ENCODE measurements at regions not wholly inside any gene's neighbourhood (a gene's known extent, or its start where the extent isn't known, plus 50 kb on each side); places are given as distances from the start of the nearest gene placed in this dataset.
"Not testable (repeated sequence)": the region's sequence is repeated elsewhere in the genome, so short reads cannot be mapped to it uniquely, and the experiment has no call there.

DNA sequence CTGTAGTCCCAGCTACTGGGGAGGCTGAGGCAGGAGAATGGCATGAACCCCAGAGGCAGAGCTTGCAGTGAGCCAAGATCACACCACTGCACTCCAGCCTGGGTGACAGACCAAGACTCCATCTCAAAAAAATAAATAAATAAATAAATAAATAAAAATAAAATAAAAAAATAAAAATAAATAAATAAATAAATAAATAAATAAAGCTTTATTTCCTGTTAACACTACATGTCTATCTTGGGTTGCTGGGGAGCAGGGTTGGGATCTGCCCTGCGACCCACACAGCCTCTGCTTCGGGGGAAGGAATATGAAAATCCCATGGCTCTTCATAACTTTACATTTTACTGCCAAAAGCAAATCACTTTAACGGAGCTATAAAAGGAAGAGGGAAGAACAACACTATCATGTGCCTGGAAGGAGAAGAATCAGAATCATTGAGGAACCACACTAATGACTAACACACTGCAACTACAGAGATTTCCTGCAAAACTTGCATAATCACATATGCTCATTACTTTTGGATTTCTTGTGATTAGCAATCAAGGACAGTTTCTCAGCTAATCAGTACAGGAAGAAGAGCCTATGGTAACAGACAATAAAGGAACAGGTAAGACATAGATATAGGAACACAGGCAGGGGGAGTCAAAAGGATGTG is 72.8 kb upstream of the CD55 start:
- DNase-seq: no peak
- no peaks in the 10 kb centered on the region for H3K36me3 Mint-ChIP-seq (ENCODE audit: low read depth)
- peak overlapping the region; percentile 16 for H3K27ac Mint-ChIP-seq
- H3K9me3 Mint-ChIP-seq: peaks cover 10% of the 10 kb centered on the region
- no peaks in the 10 kb centered on the region for H3K4me1 Mint-ChIP-seq
- H3K27me3 Mint-ChIP-seq (ENCODE audit: low read depth, poor library complexity): peaks cover 2% of the 10 kb centered on the region
- TF ChIP-seq, protein P1, sequence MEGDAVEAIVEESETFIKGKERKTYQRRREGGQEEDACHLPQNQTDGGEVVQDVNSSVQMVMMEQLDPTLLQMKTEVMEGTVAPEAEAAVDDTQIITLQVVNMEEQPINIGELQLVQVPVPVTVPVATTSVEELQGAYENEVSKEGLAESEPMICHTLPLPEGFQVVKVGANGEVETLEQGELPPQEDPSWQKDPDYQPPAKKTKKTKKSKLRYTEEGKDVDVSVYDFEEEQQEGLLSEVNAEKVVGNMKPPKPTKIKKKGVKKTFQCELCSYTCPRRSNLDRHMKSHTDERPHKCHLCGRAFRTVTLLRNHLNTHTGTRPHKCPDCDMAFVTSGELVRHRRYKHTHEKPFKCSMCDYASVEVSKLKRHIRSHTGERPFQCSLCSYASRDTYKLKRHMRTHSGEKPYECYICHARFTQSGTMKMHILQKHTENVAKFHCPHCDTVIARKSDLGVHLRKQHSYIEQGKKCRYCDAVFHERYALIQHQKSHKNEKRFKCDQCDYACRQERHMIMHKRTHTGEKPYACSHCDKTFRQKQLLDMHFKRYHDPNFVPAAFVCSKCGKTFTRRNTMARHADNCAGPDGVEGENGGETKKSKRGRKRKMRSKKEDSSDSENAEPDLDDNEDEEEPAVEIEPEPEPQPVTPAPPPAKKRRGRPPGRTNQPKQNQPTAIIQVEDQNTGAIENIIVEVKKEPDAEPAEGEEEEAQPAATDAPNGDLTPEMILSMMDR (IDR thresholded peaks at IDR 0.05): no peak
- no peak overlapping the region for H3K4me3 Mint-ChIP-seq

DNA sequence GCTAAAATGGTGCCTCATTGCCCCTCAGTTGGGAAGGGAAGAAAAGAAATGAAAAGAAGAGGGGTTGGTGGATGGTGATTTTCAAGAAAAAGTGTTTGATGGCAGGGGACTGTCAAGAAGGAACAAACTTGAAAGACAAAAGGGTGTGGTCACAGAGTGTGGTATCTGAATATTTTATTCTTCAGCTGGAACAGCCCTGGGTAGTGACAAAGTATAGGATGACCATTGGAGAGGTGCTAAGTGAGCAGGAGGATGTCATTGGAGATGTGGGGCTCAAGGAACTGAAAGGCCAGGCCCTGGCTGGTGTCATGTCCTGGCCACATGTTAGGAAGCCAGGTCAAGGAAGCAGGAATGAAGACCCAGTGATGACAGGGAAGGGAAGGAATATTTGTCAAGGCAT is 71.0 kb upstream of the CD55 start:
- Mint-ChIP-seq H3K27ac (no peak overlapping the region), H3K36me3 (ENCODE audit: low read depth) (no peaks in the 10 kb centered on the region), H3K9me3 (peaks cover 26% of the 10 kb centered on the region), H3K4me1 (no peaks in the 10 kb centered on the region), H3K27me3 (ENCODE audit: low read depth, poor library complexity) (peaks cover 4% of the 10 kb centered on the region), H3K4me3 (no peak overlapping the region)
- DNase-seq: no peak
- TF ChIP-seq, protein P1 (IDR thresholded peaks at IDR 0.05): no peak

DNA sequence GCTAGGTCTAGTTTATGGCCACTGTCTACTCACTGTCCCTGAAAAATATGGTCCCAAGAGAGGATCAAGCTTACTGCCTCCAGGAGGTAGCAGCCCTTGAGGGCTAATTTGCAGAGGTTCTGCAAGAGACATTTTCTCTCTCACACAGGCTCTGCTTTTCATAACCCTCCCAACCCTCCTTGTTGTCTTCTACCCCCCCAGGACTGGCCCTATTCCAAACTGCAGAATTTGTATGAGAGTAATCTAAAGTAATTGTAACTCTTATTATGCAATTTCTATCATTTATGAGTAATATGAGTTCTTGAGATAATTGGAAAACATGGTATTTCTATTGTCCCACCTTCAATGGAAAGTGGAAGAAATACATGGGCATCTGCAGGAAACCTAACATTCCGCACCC is 70.4 kb upstream of the CD55 start:
- no peak for DNase-seq
- Mint-ChIP-seq H3K27me3 (ENCODE audit: low read depth, poor library complexity) (peaks cover 6% of the 10 kb centered on the region), H3K4me1 (no peaks in the 10 kb centered on the region), H3K4me3 (no peak overlapping the region), H3K9me3 (peaks cover 31% of the 10 kb centered on the region), H3K36me3 (ENCODE audit: low read depth) (no peaks in the 10 kb centered on the region), H3K27ac (no peak overlapping the region)
- TF ChIP-seq, protein P1 (IDR thresholded peaks at IDR 0.05): no peak

DNA sequence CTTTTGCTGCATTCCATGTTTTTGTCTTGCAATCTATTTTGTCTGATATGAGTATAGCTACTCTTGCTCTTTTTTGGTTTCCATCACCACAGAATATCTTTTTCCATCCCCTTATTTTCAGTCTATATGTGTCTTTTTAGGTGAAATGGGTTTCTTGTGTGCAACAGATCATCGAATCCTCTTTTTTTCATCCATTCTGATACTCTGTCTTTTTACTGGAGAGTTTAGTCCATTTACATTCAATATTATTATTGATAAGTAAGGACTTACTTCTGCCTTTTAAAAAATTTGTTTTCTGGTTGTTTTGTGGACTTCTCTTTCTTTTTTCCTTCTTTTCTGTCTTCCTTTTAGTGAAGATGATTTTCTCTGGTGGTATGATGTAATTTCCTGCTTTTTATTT is 64.6 kb upstream of the CD55 start:
- no peak overlapping the region for H3K27ac Mint-ChIP-seq
- H3K36me3 Mint-ChIP-seq (ENCODE audit: low read depth): no peaks in the 10 kb centered on the region
- H3K27me3 Mint-ChIP-seq (ENCODE audit: low read depth, poor library complexity): peaks cover 6% of the 10 kb centered on the region
- TF ChIP-seq, protein P1 (IDR thresholded peaks at IDR 0.05): no peak
- H3K9me3 Mint-ChIP-seq: peaks cover 48% of the 10 kb centered on the region
- no peak overlapping the region for H3K4me3 Mint-ChIP-seq
- no peaks in the 10 kb centered on the region for H3K4me1 Mint-ChIP-seq
- DNase-seq: no peak

DNA sequence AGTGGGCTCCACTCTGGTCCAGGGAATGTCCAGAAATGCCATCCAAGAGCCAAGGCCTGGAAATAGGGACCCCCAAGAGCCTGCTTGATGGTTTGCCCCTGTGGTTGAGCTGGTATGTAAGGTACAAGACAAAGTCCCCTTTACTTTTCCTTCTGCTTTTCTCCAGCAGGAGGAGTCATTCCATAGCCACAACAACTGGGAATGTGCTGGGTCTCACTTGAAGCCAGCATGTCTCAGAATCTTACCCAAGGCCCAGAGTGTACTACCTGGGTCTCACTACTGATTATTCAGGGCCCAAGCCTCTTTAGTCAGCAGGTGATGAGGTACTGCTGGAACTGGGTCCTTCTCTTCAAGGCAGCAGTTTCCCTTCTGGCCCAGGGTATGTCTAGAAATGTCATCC is 62.1 kb upstream of the CD55 start:
- Mint-ChIP-seq H3K4me3 (no peak overlapping the region), H3K9me3 (peaks cover 30% of the 10 kb centered on the region), H3K4me1 (no peaks in the 10 kb centered on the region), H3K27ac (no peak overlapping the region), H3K36me3 (ENCODE audit: low read depth) (no peaks in the 10 kb centered on the region), H3K27me3 (ENCODE audit: low read depth, poor library complexity) (peaks cover 6% of the 10 kb centered on the region)
- TF ChIP-seq, protein P1 (IDR thresholded peaks at IDR 0.05): no peak
- no peak for DNase-seq

DNA sequence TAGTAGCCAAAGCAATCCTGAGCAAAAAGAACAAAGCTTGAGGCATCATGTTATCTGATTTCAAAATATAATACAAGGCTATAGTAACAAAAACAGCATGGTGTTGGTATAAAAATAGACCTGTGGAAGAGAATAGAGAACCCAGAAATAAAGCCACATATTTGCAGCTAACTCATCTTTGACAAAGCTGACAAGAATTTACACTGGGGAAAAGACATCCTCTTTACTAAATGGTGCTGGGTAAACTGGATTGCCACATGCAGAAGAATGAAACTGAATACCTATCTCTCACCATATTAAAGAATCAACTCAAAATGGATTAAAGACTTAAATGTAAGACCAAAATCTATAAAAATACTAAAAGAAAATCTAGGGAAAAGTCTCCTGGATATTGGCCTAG is 59.5 kb upstream of the CD55 start:
- Mint-ChIP-seq H3K4me3 (no peak overlapping the region), H3K27me3 (ENCODE audit: low read depth, poor library complexity) (peaks cover 5% of the 10 kb centered on the region)

DNA sequence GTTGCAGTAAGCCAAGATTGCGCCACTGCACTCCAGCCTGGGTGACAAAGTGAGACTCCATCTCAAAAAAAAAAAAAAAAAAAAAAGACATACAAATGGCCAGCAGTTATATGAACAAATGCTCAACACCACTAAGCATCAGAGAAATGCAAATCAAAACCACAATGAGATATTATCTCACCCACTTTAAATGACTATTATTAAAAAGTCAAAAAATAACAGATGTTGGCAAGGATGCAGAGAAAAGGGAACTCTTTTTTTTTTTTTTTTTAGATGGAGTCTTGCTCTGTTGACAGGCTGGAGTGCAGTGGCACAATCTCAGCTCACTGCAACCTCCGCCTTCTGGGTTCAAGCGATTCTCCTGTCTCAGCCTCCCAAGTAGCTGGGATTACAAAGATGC is 58.6 kb upstream of the CD55 start:
- not testable (repeated sequence) for H3K4me3 Mint-ChIP-seq; DNase-seq; H3K9me3 Mint-ChIP-seq; H3K36me3 Mint-ChIP-seq (ENCODE audit: low read depth); H3K27ac Mint-ChIP-seq; H3K4me1 Mint-ChIP-seq; H3K27me3 Mint-ChIP-seq (ENCODE audit: low read depth, poor library complexity)

More for the DNA sequence above, 59.5 kb upstream of the CD55 start:
- TF ChIP-seq, protein P1 (IDR thresholded peaks at IDR 0.05): no peak
- no peak overlapping the region for H3K27ac Mint-ChIP-seq
- H3K4me1 Mint-ChIP-seq: no peaks in the 10 kb centered on the region
- no peaks in the 10 kb centered on the region for H3K36me3 Mint-ChIP-seq (ENCODE audit: low read depth)
- no peak for DNase-seq
- peaks cover 11% of the 10 kb centered on the region for H3K9me3 Mint-ChIP-seq

All from nephron progenitor cell (in vitro differentiated cells).